Sciatic nerve (tissue), 2 donors: ENCODE measurements at regions not wholly inside any gene's neighbourhood (a gene's known extent, or its start where the extent isn't known, plus 50 kb on each side); places are given as distances from the start of the nearest gene placed in this dataset.
"Not testable (repeated sequence)": the region's sequence is repeated elsewhere in the genome, so short reads cannot be mapped to it uniquely, and the experiment has no call there.

Experiments
- ATAC-seq: fragments of 200-7000 bp; cut with Tn5 transposase; one replicate; pipeline ENCODE4 v1.9.1; 2020; ENCODE audit warnings: mild to moderate bottlenecking, moderate library complexity
- DNase-seq: peaks from one replicate; pipeline ENCODE4 v3.0.0-alpha.2; 2020; ENCODE audit warnings: low spot score
- intact Hi-C: fragments of 100-400 bp; cut with DNase I; formaldehyde crosslinking; loops from one replicate; pipeline ENCODE4 v1.14.2; 2022
- donor health status: DM: no; HTN: no; CAD: no.
- donor health status: DM: no; HTN: no; CAD: no.

DNA sequence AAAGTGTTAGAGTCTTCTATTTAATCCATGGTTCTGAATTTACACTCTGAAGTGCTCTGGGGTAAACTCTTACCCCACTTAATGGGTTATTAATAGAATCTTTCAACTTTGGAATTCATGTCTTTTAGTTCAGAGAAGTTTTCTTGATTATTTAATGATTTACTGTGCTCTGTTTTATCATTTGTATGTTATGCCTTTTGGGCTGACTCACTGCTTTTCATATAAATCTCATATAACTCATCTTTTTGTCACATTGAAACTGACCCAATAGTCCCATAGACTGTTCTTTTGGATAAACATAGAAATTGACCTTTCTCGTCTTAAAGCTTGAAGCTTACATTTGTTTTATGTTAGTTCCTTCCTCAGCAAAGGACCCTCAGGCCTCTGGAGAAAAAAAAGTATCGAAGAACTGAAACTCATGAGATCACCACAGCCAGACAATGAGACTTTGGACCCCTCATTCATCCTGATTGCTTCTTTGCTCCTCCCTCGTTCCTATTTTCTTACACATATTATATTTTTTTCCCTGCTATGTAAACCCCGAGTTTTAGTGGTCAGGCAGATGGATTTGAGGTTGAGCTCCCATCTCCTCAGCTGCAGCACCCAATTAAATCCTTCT, 229.1 kb upstream of the CBLB start:
- no peak for ATAC-seq
- no peak for DNase-seq
- intact Hi-C loops, result no loop called here

DNA sequence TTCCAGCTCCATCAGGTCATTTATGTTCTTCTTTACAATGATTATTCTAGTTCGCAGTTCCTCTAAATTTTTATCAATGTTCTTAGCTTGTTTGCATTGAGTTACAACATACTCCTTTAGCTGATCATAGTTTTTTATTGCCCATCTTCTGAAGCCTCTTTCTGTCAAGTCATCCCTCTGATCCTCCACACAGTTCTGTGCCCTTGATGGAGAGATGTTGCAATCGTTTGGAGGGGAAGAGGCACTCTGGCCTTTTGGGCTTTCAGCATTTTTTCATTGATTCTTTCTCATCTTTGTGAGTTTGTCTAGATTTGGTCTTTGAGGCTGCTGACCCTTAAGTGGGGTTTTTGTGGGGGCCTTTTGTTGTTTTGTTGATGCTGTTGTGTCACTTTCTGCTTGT, 234.6 kb upstream of the CBLB start:
- DNase-seq (no peak), ATAC-seq (no peak)
- intact Hi-C loops, result no loop called here

DNA sequence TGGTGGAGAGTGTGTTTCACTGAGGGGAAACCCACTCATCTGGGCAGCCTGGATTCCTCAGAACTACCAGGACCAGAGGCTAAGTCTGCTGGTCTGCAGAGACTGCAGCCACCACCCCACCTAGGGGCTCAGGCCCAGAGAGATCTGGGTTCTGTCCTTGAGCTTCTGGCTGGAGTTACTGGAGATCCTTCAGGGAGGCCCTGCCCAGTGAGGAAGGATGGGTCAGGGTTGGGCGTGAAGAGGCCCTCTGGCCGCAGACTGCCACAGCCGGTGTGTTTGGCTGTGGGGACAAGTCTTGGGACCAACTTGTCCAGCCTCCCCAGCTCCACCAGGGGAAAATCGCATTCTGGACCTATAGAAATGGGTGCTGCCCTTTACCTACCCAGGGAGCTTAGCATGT, 235.3 kb upstream of the CBLB start:
- DNase-seq, result no peak
- no peak for ATAC-seq
- intact Hi-C loops, result no loop called here

DNA sequence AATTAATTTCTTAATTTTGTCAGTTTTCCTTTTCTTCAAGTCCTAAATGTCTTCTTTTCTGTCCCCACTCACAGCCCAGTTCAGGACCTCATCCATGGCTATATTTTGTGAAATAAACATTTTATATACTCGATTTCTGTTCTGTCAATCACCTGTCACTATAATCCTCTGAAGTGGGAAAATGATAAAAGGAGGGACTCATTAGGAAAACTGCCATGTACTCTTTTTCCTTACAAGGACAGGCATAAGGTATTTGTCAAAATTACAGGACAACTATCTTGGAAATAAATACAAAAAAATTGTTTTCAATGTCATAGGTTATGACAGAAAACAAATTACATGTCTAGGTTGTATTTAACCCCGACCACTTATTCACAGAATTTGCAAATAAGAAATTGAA, 240.1 kb upstream of the CBLB start:
- intact Hi-C loops, result no loop called here
- ATAC-seq, result no peak
- DNase-seq, result no peak

DNA sequence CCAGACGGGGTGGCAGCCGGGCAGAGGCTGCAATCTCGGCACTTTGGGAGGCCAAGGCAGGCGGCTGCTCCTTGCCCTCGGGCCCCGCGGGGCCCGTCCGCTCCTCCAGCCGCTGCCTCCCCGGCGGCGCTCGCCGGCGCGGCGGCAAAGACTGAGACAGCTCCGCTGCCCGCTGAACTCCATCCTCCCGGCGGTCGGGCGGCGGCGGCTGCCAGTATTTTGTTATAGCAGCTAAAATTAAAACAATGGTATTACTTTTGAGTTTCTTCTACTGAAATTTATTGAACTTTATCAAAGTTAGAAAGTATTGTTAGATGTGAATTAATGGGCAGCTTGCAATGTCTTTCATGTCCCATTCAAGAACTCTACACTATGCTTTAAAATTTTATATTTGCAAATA, 243.7 kb upstream of the CBLB start:
- ATAC-seq, DNase-seq, intact Hi-C loops: not testable (repeated sequence)

DNA sequence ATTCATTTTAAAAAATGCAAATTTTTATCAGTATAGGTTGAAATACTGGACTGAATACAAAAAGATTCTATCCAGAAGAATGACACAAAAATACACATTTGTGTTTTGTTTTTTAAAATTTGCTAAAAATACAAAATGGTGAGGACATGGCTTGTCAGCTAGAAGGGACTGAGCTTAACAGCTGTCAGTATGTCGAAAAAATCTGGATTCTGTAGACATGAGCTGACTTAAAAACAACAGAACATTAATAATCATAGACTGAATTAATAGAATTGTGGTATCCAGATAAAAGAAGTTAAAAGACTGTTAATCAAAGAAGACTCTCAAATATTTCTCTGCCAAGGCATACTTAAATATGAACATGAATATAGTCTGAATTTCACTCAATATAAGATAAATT, 244.9 kb upstream of the CBLB start:
- no peak for DNase-seq
- ATAC-seq, result no peak
- intact Hi-C loops, result no loop called here

DNA sequence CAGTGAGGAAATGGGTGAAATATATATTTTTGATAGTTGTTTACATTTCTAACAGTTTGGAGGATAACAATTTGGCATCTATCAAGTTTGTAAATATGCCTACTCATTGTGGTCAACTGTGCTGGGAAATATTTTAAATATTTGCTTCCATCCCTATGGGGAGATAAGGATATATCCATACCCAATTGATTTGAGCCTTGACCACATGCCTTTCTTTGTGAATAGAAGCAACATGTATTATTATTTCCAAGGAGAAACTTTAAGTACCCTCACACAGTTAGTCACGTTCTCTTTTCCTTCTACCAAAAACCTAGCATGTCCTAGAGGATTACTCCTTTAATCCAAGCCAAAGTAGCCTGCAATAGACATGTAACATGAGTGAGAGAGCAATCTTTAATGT, 245.4 kb upstream of the CBLB start:
- ATAC-seq, result no peak
- intact Hi-C loops, result no loop called here
- DNase-seq, result no peak

DNA sequence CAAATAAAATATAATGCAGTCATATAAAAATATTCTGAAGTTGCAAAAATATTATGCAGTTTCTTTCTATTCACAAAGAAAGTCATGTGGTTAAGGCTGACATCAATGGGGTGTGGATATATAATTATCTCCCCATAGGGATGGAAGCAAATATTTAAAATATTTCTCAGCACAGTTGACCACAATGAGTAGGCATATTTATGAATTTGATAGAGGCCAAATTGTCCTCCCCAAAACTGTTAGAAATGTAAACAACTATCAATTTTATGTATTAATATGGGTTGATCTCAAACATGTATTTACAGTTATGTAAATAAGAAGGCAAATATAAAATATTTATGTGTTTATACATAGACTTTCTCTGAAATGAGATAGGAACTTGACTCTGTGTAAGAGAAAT, 246.0 kb upstream of the CBLB start:
- intact Hi-C loops, result no loop called here
- DNase-seq (no peak), ATAC-seq (no peak)

DNA sequence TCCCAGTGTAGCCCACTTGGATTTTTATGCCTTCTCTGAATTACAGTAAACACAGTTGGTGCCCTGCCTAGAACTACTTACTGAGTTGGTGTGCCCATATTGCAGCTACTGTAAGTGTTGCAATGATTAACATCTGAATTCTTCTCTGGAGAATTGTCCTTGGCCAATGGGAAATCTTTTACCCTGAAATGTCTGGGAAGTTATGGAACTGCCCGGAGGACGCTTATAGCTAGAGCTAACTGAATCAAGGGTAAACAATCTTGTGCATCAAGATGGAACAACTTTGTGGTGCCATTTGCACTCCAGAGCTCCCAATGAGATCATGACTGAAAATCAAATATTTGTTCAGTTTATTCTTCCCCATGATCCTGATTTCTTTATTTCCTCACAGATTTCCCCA, 246.7 kb upstream of the CBLB start:
- ATAC-seq, result no peak
- DNase-seq, result no peak
- intact Hi-C loops, result no loop called here

DNA sequence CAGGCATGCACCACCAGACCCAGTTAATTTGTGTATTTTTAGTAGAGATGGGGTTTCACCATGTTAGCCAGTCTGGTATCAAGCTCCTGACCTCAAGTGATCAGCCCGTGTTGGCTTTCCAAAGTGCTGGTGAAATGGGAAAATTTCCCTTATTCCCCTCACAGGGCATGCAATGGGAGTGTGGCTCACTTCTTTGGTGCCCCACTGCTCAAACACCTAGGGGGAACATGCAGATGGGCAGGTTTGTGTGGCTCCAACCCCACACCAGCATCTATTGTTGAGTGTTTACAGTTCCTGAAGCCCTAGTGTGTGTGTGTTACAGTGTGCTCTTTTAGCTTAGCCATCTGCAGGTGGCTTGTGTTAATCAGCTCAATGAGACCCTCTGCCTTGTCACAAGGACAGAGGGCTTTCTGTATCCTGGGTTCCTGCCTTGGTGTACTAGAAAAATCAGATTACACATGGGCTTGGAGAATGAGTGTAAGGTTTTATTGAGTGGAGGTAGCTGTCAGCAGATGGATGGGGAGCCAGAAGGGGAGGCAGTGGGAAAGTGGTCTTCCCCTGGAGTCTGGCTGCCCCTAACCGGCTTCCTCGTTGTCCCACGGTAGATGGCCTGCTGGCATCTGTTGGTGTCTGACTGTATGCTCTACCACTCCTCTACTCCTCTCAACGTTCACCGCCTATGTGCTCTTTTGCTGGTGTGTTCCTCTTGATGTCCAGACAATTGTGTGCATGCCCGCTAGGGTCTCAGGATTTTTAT, 248.1 kb upstream of the CBLB start:
- ATAC-seq, result no peak
- no peak for DNase-seq
- intact Hi-C loops, result no loop called here

DNA sequence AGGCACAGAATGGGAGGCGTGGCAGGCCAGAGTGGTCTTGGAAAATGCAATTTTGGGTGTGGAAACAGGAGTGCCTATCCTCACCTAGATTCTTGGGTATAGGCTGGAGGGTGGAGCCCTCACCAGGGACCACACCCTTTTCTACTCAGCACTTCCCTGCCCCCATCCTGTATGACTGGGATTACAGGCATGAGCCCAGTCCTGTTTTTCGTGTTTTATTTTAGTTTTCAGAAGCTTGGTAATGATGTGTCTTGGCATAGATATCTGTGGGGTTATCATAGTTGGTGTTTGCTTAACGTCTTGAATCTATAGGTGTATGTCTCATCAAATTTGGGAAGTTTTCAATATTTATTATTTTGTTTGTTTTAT, 248.7 kb upstream of the CBLB start:
- DNase-seq (no peak), ATAC-seq (no peak)
- intact Hi-C loops, result no loop called here

DNA sequence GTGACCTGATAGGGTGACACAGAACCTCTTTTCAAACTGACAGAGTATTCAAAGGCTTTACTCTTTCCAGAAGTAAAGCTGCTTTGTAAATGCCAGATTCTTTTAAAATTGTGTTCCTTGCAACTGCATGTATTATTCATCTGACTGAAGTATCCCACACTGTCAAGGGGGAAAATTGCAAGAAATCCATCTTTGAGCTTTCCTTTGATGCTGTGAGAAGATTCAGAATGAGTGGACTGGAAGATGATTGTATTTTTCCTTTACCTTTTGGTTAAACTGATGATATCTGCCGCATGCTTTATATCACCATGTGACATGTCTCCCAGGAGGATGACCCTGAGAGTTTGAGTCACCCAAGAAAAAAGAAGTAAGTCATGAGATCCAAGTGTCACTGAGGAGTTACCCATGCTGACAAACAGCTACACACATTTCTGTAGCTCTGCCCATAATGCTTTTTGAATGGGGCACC, 250.8 kb upstream of the CBLB start:
- intact Hi-C loops, result no loop called here
- no peak for DNase-seq
- ATAC-seq, result peak; percentile 44

DNA sequence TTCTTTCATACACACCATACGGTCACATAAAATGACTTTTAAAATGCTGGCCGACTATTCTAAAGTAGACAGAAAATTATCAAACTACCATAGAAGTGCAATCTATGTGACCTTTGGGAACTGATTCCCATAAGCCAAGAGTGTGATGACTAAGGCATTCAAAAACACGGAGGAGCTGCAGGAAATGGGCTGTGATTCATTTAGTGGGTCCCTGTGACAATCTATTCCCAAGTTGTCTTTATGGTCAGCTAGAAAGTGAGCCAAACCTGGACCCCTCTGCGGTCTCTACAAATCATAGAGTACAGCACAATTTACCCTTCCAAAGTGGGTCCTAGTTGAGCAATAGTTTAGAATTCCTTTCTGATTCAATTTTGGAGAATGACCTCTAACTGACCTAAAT, 251.5 kb upstream of the CBLB start:
- intact Hi-C loops, result no loop called here
- ATAC-seq, result no peak
- DNase-seq, result no peak

DNA sequence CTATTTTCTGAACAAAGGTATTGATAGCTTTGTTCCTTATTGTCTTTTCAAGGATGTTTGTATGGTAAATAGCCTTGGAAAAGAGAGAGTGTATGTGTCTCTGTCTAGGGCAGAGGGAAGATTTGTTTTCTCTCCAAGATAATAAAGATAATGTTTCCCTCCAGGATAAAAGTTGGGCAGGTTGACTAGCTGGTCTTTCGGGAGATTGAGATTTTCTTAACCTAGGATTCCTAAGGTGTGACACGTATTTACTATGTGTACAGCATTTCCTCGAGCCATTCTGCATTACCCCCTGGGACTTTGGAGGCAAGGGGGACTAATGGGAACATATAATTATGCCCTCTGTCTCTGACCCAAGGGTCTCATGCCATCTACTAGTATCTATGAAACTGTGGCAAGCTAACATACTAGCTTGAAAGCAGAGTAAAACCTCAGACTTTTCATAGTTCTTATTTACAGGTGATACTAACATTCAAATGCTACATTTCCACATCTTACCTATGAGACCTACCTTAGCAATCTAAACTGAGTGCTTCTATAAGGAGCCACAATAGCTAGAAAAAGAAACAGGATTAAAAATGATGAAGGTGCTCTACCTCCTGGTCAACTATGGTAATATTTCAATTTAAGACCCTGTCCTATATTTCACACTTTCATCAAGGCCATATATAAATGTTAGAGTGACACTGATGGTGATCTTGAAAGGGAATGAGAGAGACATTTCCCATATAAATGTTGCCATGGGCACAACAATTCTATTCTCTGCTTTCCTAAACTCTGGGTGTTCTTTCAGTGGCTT, 252.9 kb upstream of the CBLB start:
- intact Hi-C loops, result no loop called here
- DNase-seq (no peak), ATAC-seq (no peak)

DNA sequence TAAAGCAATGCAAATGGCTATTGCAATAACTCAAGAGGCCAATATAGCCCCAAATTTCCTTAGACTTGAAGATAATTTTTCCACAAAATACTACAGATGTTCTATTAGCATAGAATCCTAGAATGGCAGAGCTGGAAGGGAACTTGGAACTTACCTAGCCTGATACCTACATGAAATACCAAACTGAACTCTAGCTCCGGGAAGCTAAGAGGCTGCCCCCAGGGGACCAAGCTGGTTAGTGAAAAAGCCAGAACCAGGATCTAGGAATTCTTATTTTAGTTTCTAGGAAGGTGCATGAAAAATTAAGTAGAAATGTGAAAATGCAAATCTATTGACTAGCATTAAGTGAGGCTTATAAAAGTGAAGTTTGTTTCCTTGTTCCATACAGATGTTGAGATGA, 256.0 kb upstream of the CBLB start:
- intact Hi-C loops, result no loop called here
- ATAC-seq, result no peak
- no peak for DNase-seq

DNA sequence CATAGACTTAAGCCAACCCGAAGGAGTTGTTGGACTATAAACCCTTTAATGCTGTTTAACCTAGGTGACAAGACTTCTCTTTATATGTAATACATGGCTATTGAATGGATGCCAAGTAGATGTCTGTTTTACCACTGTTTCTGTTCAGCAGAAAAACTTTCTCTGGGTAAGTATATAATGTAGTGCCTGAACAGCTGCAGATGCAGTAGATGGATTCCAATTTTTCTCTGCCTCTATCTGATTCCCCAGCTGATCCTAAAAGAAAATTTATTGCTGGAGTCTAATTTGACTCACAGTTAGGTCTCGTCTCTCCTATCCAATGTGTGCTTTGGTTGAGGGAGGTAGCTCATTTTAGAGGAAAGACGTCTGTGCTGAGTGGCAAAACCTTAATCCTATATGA, 256.5 kb upstream of the CBLB start:
- ATAC-seq, result peak; percentile 13
- intact Hi-C loops, result no loop called here
- DNase-seq, result no peak

DNA sequence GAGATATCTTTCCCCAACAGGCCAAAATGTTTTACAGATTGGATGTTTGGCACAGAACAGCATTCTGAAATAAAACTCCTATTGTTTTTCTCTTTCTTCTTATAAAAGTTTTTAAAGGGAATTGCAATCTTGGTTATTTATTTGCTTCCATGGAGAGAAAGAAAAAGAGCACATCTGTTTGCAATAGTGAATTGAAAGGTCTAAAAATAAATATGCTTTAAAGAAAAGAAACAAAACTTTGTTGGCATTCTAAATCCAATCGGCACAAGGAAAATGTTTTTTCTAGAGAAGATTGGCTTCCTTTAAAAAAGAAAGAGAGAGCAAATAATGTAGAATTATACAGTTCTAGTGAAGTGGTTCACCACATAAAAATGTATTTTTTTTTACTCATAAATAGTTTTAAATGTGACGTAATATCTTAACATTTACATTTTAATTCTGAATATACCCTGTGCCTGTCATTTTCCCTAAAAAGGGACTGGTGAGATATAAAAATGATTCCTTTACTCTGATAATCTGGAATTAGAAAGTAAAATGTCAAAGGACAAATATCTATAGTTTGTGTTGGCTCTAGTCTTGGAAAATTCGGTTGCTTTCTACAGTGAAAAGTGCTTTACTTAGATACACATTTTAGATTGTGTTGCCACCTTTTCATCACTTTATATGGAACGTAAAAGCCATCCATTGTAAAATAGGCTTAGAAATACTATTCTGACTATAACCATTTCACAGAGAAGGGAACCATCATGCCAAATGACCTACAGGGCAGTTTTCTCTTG, 257.4 kb upstream of the CBLB start:
- intact Hi-C loops, result no loop called here
- ATAC-seq, result peak; percentile 59
- DNase-seq, result no peak

DNA sequence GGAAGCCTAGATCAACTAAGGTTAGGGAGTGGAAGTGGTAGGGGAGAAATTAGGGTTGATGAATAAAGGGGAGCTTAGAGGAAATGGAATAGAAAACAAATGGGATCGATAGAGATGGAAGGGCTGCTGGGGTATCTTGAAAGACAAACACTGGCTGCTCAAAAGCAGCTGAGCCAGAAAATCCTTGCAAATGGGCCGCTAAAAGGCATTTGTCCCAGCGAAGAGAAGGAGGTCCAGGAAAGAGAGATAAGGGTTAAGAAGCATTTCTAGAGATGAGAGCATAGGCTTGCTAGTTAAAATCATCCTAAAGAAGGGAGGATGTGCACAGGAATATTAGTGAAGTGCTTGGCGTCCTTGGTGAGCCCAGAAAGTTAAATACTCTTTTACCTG, 258.0 kb upstream of the CBLB start:
- intact Hi-C loops, result no loop called here
- no peak for DNase-seq
- ATAC-seq, result no peak

DNA sequence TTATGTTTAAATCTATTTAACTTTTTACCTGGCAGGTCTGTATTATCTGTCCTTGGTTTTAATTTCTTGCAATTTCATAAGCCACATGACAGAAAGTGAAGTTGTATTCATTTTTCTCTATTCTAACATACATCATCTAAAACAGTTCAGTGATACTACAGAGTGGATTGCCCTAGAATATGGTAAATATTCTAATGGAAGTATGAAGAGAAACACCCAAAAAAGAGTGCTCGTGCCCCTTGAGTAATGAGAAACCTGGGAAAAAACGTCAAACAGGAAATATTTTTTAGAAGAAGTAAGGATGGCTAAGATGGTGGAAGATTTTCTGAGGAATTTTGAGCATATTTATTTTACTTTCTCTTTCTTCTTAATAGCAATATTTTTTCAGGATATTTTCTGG, 261.1 kb upstream of the CBLB start:
- ATAC-seq (no peak), DNase-seq (no peak)
- intact Hi-C loops, result no loop called here
